Activated B cell treated with CpG ODN at 0.5 μM for 24 hours (primary cell): ENCODE measurements at regions not wholly inside any gene's neighbourhood (a gene's known extent, or its start where the extent isn't known, plus 50 kb on each side); places are given as distances from the start of the nearest gene placed in this dataset.

Experiments
- ATAC-seq: fragments of 200-7000 bp; cut with Tn5 transposase; one replicate; pipeline ENCODE4 v1.10.0; 2021; ENCODE audit warnings: low read depth, mild to moderate bottlenecking, moderate library complexity
- CTCF ChIA-PET: fragments of 350-600 bp; sonication (Branson Sonifier 250); formaldehyde crosslinking; loops from one replicate; lab custom pipeline; 2021; ENCODE audit warnings: antibody characterized with exemption; lab: Charles Lee
- POLR2A ChIA-PET: fragments of 350-600 bp; sonication (Branson Sonifier 250); formaldehyde crosslinking; loops from one replicate; lab custom pipeline; 2021; ENCODE audit warnings: antibody characterized with exemption; lab: Charles Lee
- DNase-seq: peaks from one replicate; pipeline ENCODE4 v3.0.0; 2022
- H3K27ac Mint-ChIP-seq: one replicate; pipeline ENCODE4 v1.8.0; 2020; ENCODE audit warnings: mixed read lengths
- H3K27me3 Mint-ChIP-seq: one replicate; pipeline ENCODE4 v1.8.0; 2021; ENCODE audit warnings: mixed read lengths
- H3K36me3 Mint-ChIP-seq: one replicate; pipeline ENCODE4 v1.8.0; 2021; ENCODE audit warnings: low read depth, mixed read lengths
- H3K4me1 Mint-ChIP-seq: one replicate; pipeline ENCODE4 v1.8.0; 2021; ENCODE audit warnings: mixed read lengths
- H3K4me3 Mint-ChIP-seq: one replicate; pipeline ENCODE4 v1.8.0; 2020; ENCODE audit warnings: mild to moderate bottlenecking, mixed read lengths
- H3K9me3 Mint-ChIP-seq: one replicate; pipeline ENCODE4 v1.8.0; 2020; ENCODE audit warnings: mixed read lengths
- CTCF ChIP-seq: fragments of 200-600 bp; IDR thresholded peaks from one replicate; pipeline ENCODE4 v1.8.0; 2022; ENCODE audit warnings: antibody characterized with exemption, mild to moderate bottlenecking
- intact Hi-C: fragments of 100-400 bp; cut with micrococcal nuclease; formaldehyde crosslinking; loops from one replicate; pipeline ENCODE4 v1.15.1; 2024

- DNase-seq (no peak), ATAC-seq (no peak)
- no peak for TF ChIP-seq CTCF
- ChIA-PET CTCF (no interaction called here), POLR2A (no interaction called here)
- Mint-ChIP-seq H3K9me3 (no peaks in the 10 kb centered on the region), H3K4me3 (no peak overlapping the region), H3K4me1 (no peaks in the 10 kb centered on the region), H3K36me3 (no peaks in the 10 kb centered on the region), H3K27ac (no peak overlapping the region), H3K27me3 (peaks cover 5% of the 10 kb centered on the region)
- intact Hi-C loops: no loop called here
These were observed 102.2 kb upstream of the CLINT1 start for GRCh38 chr5:157961176-157961575.

- intact Hi-C loops: no loop called here
- POLR2A ChIA-PET: no interaction called here
- TF ChIP-seq CTCF: no peak
- H3K9me3 Mint-ChIP-seq: no peaks in the 10 kb centered on the region
- H3K36me3 Mint-ChIP-seq: no peaks in the 10 kb centered on the region
- peaks cover 6% of the 10 kb centered on the region for H3K27me3 Mint-ChIP-seq
- H3K4me3 Mint-ChIP-seq: no peak overlapping the region
- CTCF ChIA-PET: interaction anchor here (0.5 kb wide), 1 partner anchor 1482 kb away, joined by 4 read pairs; no protein-coding TSS in a partner anchor
- ATAC-seq (no peak), DNase-seq (no peak)
- H3K27ac Mint-ChIP-seq: no peak overlapping the region
- no peaks in the 10 kb centered on the region for H3K4me1 Mint-ChIP-seq
These were observed 100.4 kb upstream of the CLINT1 start for GRCh38 chr5:157959370-157959769.

GRCh38 chr5:157956271-157956885 is 97.4 kb upstream of the CLINT1 start:
- no peaks in the 10 kb centered on the region for H3K36me3 Mint-ChIP-seq
- no peak for ATAC-seq
- TF ChIP-seq CTCF: no peak
- H3K27ac Mint-ChIP-seq: no peak overlapping the region
- no peak overlapping the region for H3K4me3 Mint-ChIP-seq
- no peaks in the 10 kb centered on the region for H3K4me1 Mint-ChIP-seq
- H3K27me3 Mint-ChIP-seq: peaks cover 6% of the 10 kb centered on the region
- intact Hi-C loops: no loop called here
- ChIA-PET POLR2A (no interaction called here), CTCF (interaction anchor here (0.6 to 1.0 kb wide), 2 partner anchors 7 to 138 kb away, joined by 3 read pairs; no protein-coding TSS in a partner anchor)
- DNase-seq: no peak
- no peaks in the 10 kb centered on the region for H3K9me3 Mint-ChIP-seq

GRCh38 chr5:157955541-157956172 is 96.7 kb upstream of the CLINT1 start:
- Mint-ChIP-seq H3K4me1 (no peaks in the 10 kb centered on the region), H3K27me3 (peaks cover 4% of the 10 kb centered on the region), H3K9me3 (no peaks in the 10 kb centered on the region), H3K27ac (no peak overlapping the region), H3K4me3 (no peak overlapping the region), H3K36me3 (no peaks in the 10 kb centered on the region)
- DNase-seq (no peak), ATAC-seq (no peak)
- intact Hi-C loops: no loop called here
- POLR2A ChIA-PET: no interaction called here
- CTCF ChIA-PET: interaction anchor here (0.6 kb wide), 1 partner anchor 138 kb away, joined by 3 read pairs; no protein-coding TSS in a partner anchor
- no peak for TF ChIP-seq CTCF

- H3K4me3 Mint-ChIP-seq: no peak overlapping the region
- intact Hi-C loops: no loop called here
- peaks cover 6% of the 10 kb centered on the region for H3K27me3 Mint-ChIP-seq
- H3K9me3 Mint-ChIP-seq: no peaks in the 10 kb centered on the region
- POLR2A ChIA-PET: no interaction called here
- peaks cover 6% of the 10 kb centered on the region for H3K4me1 Mint-ChIP-seq
- DNase-seq: no peak
- no peak overlapping the region for H3K27ac Mint-ChIP-seq
- no peak for TF ChIP-seq CTCF
- ATAC-seq: no peak
- H3K36me3 Mint-ChIP-seq: no peaks in the 10 kb centered on the region
- CTCF ChIA-PET: interaction anchor here (2.4 kb wide), 1 partner anchor 135 kb away, joined by 10 read pairs; no protein-coding TSS in a partner anchor
These were observed 93.4 kb upstream of the CLINT1 start for GRCh38 chr5:157952374-157952685.
